ENCODE measurements at regions not wholly inside any gene's neighbourhood (a gene's known extent, or its start where the extent isn't known, plus 50 kb on each side); places are given as distances from the start of the nearest gene placed in this dataset.
"Not testable (repeated sequence)": the region's sequence is repeated elsewhere in the genome, so short reads cannot be mapped to it uniquely, and the experiment has no call there.

DNA sequence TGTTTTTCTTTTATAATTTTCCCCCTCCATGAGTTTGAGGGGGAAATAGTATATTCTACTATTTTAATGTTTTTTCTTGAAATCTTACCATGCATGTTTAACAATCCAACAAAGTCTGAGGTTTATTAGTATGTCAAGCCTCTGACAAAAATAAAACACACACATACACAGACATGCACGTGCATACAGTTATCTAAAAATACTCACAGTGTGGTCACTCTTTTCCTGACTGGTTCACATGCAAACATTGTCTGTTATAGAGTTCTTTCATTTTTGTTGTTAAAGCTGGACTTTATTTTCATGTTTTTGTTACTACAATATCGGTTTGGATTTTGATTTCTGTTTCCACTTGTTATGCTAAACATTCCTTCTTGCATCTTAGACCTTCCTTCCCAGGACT lies 236.6 kb downstream of the MFSD1 start:
- FAIRE-seq, result no peak
- no peak for DNase-seq (ENCODE audit: low spot score)

DNA sequence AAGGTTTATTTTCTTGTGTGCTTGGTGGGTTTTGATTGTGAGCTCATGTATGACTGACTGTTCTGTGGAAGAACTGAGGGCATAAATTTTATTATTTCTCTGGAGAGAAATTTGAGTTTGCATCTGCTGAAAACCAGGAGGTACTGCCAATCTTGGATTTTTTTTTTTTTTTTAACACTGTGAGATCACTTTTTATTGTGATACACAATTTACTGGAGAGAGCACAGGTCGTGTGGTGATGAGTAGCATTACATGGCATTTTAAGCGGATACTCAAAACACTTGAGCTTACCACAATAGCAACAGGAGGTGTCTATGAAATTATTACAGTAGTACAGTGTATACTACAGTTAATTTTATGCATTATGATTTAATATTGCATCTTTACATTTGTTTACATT lies 237.4 kb downstream of the MFSD1 start:
- FAIRE-seq (no peak), DNase-seq (ENCODE audit: low spot score) (no peak)

DNA sequence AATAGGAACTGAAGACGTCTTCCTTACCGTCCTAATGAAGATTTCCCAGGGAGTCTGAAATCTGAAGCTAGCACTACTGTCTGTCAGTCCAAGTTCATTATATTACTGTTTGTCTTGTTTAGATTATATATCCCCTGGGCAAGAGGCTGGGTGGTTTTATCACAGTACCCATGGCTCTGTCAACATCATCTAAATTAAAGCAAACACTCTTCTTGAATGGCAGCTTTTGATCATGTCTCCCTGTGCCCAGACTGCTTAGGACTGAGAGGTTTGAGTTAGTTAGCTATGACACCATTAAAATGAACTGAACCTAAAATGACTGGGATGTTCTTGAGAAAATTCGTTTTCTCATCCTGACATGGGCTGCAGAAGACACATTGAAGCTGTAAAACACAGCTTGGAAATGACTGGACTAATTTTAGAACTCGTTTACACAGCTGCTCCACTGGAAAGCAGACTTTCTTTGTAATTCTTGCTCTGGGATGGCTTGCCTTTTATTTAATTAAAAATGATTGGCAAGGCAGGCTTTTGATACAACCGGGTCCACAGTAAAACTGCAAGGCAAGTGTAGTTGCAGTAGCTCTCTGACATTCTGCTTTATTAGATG lies 243.5 kb downstream of the MFSD1 start:
- FAIRE-seq (no peak), DNase-seq (ENCODE audit: low spot score) (no peak)

DNA sequence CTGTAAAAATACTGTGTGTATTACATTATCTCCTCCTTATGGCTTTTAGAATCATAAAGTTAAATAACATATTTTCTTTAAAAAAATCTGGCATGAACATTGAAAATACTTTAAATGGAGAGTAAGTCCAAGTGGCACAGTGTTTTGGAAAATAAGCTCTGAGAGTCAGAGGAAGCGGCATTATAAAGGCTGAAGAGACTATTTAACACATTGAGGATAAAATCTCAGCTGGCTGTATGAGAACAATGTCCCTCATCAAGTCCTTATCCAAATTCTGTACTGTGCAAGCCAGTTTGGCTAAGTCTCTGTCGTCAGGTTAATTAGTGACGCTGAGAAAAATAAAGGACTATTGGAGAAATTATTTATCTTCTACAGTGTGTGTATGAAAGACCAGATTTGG lies 245.5 kb downstream of the MFSD1 start:
- DNase-seq (ENCODE audit: low spot score), result no peak
- FAIRE-seq, result no peak

DNA sequence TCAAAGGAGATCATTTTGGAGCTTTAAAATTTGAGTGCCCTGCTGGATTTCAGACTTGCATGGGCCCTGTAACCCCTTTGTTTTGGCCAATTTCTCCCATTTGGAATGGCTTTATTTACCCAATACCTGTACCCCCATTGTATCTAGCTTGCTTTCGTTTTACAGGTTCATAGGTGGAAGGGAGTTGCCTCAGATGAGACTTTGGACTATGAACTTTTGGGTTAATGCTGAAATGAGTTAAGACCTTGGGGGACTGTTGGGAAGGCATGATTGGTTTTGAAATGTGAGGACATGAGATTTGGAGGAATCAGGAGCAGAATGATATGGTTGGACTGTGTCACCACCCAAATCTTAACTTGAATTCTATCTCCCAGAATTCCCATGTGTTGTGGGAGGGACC lies 250.6 kb downstream of the MFSD1 start:
- DNase-seq (ENCODE audit: low spot score); FAIRE-seq: not testable (repeated sequence)

DNA sequence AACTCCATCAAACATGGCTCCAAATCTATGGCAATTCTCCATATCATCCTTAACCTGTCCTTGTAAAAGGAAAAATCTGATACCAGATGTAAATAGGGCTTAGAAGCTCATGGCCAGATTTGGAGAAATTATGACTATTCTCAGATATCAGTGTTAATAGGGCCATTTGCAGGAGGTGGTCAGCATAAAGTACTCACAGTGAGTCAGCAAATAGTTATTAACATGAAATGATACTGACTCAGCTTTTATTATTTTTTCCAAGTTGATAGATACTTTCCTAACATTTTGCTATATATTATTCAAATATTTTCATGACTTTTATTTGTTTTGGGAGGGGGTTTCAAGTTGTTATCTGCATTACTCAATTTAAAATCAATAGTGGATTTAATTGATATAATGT lies 255.8 kb downstream of the MFSD1 start:
- DNase-seq (ENCODE audit: low spot score) (no peak), FAIRE-seq (no peak)

DNA sequence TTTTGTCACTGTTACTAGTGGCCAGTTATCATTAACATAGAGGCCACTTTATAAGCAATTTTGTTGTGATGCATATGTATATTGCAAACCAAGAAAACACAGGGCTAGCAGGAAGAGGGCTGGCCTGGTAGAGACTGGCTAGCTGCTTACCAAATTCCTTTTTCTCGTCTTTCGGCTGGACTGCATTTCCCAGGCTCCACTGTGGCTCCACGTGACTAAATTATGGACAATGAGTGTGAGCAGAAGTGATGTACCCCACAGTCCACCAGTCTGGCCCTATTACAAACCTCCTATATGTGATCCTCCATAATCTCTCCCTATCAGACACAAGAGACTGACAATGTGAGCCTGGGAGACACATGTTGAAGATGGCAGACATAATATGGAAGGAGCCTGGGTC lies 257.0 kb downstream of the MFSD1 start:
- no peak for FAIRE-seq

DNA sequence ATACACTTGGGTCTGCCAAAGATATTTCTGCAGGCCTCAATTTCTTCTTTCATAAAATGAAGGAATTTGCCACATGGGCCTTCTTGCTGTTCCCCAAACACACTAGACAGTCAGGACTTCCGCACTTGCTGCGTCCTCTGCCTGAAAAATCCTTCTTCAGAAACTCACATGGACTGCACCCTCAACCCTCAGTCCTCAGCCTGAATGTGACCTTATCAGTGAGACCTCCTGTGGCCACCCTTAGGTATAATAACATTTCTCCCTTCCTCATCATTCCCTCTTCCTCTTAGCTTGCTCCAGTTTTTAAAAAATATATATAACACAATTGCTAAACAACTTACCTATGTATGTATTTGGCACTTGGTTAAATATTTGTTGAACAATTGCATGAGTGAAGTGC lies 257.5 kb downstream of the MFSD1 start:
- no peak for DNase-seq (ENCODE audit: low spot score)
- FAIRE-seq, result no peak

More for the DNA sequence above, 257.0 kb downstream of the MFSD1 start:
- no peak for DNase-seq (ENCODE audit: low spot score)

DNA sequence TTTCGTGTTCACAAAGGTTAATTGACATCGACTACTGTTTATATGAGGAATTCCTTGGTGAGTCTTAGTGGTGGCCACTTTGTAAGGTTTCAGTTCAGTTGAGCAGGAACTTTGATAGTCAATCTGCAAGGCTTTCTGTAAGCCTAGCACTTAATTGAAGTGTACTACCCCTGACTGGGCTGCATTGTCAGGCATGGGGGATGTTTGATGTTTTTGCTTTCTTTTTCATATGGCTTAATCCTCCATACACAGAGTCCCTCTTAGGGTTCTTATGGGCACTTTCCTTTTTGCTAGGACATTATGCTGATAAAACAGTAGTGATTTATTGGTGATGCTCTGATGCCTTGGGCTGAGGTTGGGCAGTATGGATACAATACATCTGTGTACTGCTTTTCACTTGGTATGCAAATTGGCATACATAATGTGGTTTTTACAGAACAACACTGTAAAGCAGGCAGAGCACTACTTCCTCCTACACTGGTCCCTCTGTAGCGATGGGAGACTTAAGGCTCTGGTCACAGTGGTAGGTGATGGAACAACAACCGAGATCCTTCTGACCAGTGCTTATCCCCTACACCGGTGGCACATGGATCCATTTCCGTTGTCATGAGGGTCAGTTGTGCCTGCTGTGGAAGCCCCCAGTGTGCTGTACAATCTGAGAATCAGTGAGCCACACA lies 261.0 kb downstream of the MFSD1 start:
- DNase-seq (ENCODE audit: low spot score) (no peak), FAIRE-seq (no peak)

DNA sequence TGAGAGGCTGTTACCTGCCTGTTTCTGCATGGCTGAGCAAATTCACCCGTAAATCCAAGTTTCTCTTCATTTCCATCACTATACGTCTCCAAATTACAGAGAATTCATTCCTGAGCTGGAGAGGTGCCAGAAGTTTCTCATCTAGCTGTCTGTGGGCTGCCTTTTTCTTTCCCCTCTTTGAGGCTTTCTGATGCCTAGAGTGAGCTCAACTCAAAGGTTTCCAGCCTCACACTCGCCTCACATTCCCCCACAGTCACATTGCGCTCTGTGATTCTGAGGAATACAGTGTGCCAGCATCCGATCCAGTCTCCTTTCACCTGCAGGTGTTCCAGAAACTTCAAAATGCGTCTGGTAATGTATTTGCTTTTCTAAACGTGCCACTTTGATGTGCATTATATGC lies 267.2 kb downstream of the MFSD1 start, which contains the start of gene IQCJ:
Gene IQCJ, plus strand, starts transcription at position 229 of the 400 bp plus-strand sequence.
- DNase-seq (ENCODE audit: low spot score) (no peak), FAIRE-seq (no peak)

DNA sequence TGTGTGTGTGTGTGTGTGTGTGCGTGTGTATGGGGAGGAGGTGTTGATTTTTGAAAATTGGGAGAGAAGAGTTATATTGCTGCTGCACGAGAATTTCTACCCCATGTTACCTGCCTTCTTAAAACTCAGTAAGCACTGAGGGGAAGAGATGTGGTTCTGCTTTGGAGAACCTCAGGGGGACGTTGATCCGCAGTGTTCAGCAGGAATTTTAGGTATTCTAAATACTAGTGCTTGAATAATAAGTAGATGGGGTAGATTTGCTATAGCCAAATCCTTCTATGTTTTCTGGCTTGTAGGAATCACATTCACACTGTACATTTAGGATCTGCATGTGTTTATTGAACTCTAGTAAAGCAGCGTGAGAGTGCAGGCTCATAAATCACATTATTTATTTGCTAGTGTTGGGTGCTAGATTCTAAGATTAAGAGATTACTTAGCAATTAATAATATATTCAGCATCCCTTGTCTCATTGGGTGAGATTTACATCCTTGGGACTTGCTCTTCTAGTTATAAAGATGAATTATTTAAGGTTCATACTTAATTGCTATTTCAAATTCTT lies 268.1 kb downstream of the MFSD1 start:
- DNase-seq (ENCODE audit: low spot score) (no peak), FAIRE-seq (no peak)

DNA sequence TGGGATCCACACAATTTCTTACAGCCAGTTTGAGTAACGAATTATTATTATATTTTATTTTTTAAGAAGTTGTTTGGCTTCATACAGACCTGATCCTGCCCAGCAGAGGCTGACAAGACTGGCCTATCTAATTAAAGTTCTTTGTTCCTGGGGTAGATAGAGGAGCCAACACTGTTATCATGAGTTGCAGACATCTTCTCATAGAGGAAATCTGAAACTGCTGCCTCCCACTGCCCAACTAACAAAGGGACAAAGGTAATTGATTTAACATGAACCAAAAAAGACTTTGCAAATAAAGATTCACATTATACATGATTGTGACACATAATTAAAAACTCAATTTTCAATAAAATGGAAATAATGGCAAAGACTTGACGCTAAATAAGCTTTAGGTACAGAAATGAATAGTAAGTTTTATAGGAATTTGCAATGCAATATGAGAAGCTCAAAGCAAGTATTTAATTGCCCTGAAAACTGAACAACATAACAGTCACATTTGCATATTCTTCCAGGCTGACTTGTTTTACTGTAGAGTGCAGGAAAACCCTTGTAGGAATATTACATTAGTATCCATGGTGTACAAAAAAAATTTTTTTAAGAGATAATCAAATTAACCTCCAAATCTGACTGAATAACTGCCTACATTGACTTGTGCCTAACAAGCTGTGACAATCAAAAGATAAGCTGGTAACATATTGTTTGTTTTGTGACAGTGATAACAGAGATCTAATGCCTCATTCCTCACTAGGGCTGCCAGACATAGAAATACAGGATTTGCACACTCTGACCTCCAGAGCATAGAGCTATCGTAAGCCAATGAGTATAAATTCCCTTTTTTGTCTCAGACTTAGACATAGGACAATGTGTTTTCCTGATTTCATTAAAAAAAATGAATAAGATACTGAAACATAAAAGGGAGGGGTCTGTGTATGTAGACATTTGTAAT lies 273.2 kb downstream of the MFSD1 start:
- no peak for FAIRE-seq
- no peak for DNase-seq (ENCODE audit: low spot score)

DNA sequence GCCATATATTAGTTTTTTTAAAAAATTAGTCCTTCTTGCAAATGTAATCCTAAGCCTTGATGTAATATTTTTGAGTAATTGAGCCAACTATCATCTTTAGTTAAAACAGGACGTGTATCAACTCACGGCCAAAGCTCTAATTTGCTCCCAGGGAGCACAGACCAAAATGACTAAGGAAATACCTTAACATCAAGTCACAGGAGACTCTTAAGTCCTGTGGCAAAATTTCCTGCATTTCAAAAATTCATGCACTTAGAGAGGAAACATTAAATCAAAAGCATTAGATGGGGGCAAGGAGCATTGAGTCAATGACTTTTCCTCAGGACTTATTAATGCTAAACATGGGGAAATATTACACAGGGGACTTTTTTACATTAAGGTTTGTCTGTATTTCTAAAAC lies 276.0 kb downstream of the MFSD1 start:
- FAIRE-seq (no peak), DNase-seq (ENCODE audit: low spot score) (peak; percentile 27)

DNA sequence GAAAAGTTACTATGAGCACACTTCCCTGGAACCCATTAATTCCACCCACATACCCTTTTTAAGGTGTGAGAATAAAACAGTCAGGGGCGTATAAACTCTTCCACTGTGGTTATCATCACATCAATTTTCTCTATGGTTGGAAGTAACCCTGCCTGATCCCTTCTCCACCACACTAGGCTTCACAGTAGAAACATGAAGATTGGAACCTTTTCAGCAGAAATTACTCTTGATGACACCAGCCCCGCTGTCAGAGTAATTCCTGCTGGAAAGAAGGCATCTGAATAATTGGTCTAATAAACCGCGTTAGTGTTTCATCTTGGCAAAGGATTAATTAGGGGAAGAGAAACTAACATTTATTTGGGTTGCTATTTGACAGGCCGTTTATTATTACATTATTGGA lies 278.4 kb downstream of the MFSD1 start:
- DNase-seq (ENCODE audit: low spot score), result no peak
- no peak for FAIRE-seq

DNA sequence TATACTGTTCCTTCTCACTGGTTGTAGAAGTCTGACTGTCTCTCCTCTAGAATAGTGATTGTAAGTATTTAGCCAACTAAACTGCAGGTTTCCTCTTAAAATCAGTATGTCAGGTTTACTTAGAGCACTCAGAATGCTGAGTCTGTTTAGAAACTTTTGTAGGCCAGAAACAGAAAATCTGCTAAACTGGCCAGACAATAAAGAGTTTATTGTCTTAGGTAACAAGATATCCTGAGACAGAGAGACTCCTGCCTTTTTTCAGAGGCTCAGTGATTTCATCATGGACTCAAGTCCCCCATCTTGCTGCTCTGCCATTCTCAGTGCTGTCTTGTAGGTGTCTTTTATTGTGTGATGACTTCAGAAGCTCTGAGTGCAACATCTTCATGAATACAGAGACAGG lies 279.0 kb downstream of the MFSD1 start:
- FAIRE-seq, result no peak
- DNase-seq (ENCODE audit: low spot score), result no peak

DNA sequence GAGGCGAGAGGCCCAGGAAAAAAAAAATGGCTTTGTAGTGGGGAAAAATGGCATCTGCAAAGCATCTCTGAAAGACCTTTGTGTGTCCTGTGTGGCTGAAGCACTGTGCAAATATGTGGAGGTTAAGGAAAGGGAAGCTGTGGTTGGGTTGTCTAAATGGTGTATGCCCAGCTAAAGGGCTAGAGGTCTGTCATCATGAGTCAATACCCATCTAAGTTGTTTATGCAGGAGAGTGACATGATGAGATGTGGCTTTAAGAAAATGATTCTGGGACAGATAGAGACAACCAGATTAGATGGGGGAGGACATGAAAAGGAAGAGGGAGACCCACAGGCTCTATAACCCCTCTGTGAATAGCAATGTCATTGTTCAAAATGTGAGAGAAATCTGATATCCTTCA lies 280.7 kb downstream of the MFSD1 start:
- FAIRE-seq, result no peak
- DNase-seq (ENCODE audit: low spot score), result peak; percentile 65

DNA sequence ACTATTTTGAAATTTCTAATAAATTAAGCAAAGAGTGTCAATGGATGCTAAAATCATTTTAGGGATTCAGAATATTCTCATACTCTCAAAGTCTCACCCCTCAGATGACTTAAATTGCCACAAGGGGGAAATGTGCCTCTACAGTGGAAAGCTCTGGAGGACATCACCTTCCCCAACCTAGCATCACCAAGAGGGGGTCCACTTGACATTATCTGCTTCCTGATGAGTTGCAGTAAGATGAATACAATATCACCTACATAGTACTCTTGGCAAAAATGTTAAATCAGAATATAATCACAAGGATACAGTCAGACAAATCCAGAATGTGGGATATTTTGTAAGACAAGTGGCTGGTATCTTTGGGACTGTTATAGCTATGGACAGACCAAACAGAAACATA lies 290.1 kb downstream of the MFSD1 start:
- FAIRE-seq, result no peak
- no peak for DNase-seq (ENCODE audit: low spot score)

DNA sequence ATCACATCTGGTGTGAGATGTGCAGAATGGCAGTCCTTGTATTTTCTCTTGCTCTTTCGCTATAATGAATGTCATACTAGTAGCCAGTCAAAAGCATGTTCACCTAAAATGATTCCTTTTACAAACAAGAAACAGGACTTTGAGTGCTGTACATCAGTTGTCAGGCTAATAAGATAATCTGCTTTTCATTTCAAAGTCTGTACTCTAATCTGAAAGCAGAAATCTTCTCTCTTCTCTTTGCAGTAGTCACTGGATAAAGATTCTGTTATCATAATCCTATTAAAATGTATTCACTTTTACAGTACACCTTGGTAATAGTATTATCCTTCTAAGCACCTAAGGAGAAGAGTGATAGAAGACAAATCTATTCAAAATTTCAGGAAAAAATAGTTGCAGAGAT lies 300.1 kb downstream of the MFSD1 start:
- DNase-seq (ENCODE audit: low spot score) (no peak), FAIRE-seq (no peak)

DNA sequence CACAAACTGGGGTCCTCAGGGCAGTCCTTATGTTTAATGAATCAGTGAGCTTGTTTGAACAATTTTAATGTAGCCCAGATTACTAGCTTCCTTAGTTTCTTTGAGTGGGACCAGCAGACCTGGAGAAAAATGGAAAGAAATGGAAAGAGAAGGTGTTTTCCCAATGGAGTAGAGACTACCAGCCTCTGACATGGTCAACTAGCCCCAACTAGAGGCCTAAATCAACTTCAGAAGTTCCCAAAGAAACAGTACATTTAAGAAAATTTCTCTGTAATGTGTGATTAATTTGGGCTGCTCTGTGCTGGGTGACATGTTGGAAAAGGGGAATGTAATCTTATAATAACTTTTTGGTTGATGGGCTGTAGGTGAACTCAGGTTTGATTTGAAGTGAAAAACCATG lies 310.9 kb downstream of the MFSD1 start:
- DNase-seq (ENCODE audit: low spot score) (no peak), FAIRE-seq (no peak)

DNA sequence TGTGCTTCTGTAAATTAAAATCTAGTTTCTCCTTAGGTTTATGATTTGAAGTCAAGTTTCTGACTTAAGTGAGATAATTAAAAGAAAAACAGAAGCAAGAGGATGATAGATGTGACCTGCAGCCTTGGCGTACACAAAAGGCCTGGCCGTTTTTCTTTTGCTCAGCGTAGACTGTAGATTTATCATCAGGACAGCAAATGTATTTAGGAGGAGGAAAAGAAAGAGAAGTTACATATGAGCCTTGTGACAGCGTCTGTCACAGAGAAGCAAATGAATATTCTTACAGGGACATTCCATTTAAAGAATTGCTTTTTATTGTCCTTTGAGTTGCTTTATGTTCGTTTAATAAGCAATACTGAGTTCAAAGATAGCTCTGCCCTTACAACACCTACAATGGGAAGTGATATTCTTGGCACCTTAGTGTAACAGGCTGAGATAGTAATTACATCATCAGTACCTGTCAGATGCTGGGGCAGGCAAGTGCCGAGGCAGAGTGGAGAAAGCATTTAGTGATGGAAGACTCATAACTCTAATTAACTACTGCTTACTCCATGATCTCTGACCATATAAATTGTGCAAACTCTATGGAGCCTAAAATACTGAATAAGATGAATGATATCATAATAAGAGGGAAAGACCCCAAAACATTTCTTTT lies 311.5 kb downstream of the MFSD1 start:
- FAIRE-seq, result no peak

DNA sequence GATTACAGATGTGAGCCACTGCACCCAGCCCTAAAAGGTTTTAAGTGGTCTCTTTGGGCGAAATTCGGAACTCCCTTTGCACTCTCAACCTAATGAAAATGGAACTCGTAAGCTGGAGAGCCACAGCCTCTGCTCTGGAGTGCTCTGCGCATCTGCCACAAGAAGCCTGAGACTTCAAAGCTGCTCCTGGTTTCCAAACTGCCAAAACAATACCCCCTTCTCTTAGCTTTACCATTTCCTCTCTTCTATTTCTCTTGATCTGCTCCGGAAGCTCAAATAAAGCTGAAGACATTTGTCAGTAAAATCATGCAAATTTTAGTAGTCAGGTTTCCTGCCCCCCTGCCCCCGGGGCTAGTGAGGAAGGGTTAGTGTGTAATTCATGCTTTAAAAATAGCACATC lies 312.7 kb downstream of the MFSD1 start:
- DNase-seq (ENCODE audit: low spot score), result no peak

More for the DNA sequence above, 311.5 kb downstream of the MFSD1 start:
- no peak for DNase-seq (ENCODE audit: low spot score)

More for the DNA sequence above, 312.7 kb downstream of the MFSD1 start:
- FAIRE-seq, result no peak
